ENCODE measurements at regions not wholly inside any gene's neighbourhood (a gene's known extent, or its start where the extent isn't known, plus 50 kb on each side); places are given as distances from the start of the nearest gene placed in this dataset.

DNA sequence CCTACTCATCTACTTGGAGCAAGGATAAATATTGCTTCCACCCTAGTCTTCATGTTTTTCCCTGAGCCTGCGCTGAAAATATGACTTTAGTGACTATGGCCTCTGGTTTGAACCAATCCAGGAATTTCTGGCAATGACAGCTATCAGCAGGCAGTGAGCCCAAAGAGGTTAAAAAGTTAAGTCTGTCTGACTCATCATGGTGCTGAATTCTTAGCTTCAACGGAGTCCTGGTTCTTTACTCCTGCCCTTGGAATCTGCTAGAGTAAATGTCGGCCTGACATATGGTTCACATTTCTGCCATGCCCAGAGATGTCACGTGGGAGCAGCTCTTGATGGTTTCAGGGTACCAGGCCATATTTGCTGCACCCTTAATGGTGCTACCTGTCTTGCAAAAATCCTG, 351.6 kb upstream of the PLXNA2 start:
- Histone ChIP-seq H3K27me3 (no peaks in the 10 kb centered on the region; the same call in none of the 2 replicates), H3K36me3 (no peaks in the 10 kb centered on the region), H3K4me3 (no peak overlapping the region), H3K27ac (no peak overlapping the region), H3K9me3 (replicated peaks) (no peaks in the 10 kb centered on the region), H3K4me1 (no peaks in the 10 kb centered on the region)
- no peak for DNase-seq

- no peaks in the 10 kb centered on the region for H3K4me1 ChIP-seq
- no peak overlapping the region for H3K27ac ChIP-seq
- H3K9me3 ChIP-seq (replicated peaks): no peaks in the 10 kb centered on the region
- H3K4me3 ChIP-seq: no peak overlapping the region
- no peaks in the 10 kb centered on the region; the same call in 1 of the 2 replicates for H3K27me3 ChIP-seq
- no peak for DNase-seq
- no peaks in the 10 kb centered on the region for H3K36me3 ChIP-seq
Measured at GRCh38 chr1:208597571-208597970, 353.4 kb upstream of the PLXNA2 start.

DNA sequence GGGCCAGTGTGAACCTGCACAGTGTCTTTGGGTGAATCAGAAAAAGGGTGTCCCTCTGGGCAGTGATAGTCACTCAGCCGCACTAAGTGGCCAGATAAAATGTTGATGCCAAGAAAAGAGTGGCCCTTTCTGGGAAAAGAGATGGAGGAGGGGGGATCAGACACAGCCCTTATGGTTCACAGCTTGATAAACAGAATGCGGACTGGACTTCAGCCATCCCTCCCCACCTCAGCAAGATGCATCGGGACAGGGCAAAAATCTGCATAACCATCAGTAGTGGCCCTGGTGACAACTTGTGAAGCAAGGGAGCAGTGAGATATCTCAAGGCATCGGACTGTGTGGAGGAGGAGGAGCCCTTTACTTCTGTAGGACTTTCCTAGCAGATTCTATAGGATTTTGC, 353.8 kb upstream of the PLXNA2 start:
- no peak overlapping the region for H3K27ac ChIP-seq
- H3K4me3 ChIP-seq: no peak overlapping the region
- H3K36me3 ChIP-seq: no peaks in the 10 kb centered on the region
- no peaks in the 10 kb centered on the region for H3K9me3 ChIP-seq (replicated peaks)
- no peaks in the 10 kb centered on the region for H3K4me1 ChIP-seq
- H3K27me3 ChIP-seq: no peaks in the 10 kb centered on the region; the same call in 1 of the 2 replicates
- DNase-seq: no peak

GRCh38 chr1:208599063-208599462, 354.9 kb upstream of the PLXNA2 start:
- no peaks in the 10 kb centered on the region for H3K9me3 ChIP-seq (replicated peaks)
- no peaks in the 10 kb centered on the region; the same call in 1 of the 2 replicates for H3K27me3 ChIP-seq
- no peak for DNase-seq
- no peak overlapping the region for H3K27ac ChIP-seq
- no peaks in the 10 kb centered on the region for H3K36me3 ChIP-seq
- H3K4me3 ChIP-seq: no peak overlapping the region
- no peaks in the 10 kb centered on the region for H3K4me1 ChIP-seq

GRCh38 chr1:208600456-208601190, 356.4 kb upstream of the PLXNA2 start:
- H3K36me3 ChIP-seq: no peaks in the 10 kb centered on the region
- no peak overlapping the region for H3K27ac ChIP-seq
- no peaks in the 10 kb centered on the region for H3K9me3 ChIP-seq (replicated peaks)
- H3K27me3 ChIP-seq: no peaks in the 10 kb centered on the region; the same call in 1 of the 2 replicates
- H3K4me3 ChIP-seq: no peak overlapping the region
- no peaks in the 10 kb centered on the region for H3K4me1 ChIP-seq
- no peak for DNase-seq

GRCh38 chr1:208601561-208601960, 357.4 kb upstream of the PLXNA2 start:
- DNase-seq: no peak
- Histone ChIP-seq H3K4me3 (no peak overlapping the region), H3K4me1 (no peaks in the 10 kb centered on the region), H3K27ac (no peak overlapping the region), H3K9me3 (replicated peaks) (no peaks in the 10 kb centered on the region), H3K36me3 (no peaks in the 10 kb centered on the region), H3K27me3 (no peaks in the 10 kb centered on the region; the same call in 1 of the 2 replicates)

- no peaks in the 10 kb centered on the region for H3K36me3 ChIP-seq
- no peak overlapping the region for H3K27ac ChIP-seq
- no peak for DNase-seq
- H3K9me3 ChIP-seq (replicated peaks): no peaks in the 10 kb centered on the region
- no peak overlapping the region for H3K4me3 ChIP-seq
- no peaks in the 10 kb centered on the region for H3K4me1 ChIP-seq
- H3K27me3 ChIP-seq: peaks cover 8% of the 10 kb centered on the region
Measured at GRCh38 chr1:208603721-208604120, 359.5 kb upstream of the PLXNA2 start.

DNA sequence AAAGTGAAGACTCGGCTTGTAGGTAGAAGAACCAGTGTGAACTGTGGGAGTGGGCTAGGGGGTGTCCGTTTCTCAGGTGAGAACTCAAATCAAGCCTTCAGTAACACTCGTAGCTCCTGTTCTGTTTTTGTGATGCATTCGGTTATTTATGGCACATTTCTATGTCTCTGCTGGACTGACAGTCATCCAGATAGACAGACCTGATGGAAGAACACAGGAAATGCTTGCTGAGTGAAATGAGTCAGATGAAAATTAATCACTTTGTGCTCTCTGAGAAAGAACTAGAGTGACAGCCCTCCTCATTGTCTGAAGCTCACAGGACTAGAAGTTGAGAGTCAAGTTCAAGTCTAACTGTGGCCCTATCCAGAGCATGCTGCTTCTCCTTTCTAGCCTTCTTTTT, 360.1 kb upstream of the PLXNA2 start:
- H3K27me3 ChIP-seq: peaks cover 8% of the 10 kb centered on the region
- no peak for DNase-seq
- no peak overlapping the region for H3K27ac ChIP-seq
- H3K4me1 ChIP-seq: no peaks in the 10 kb centered on the region
- H3K36me3 ChIP-seq: no peaks in the 10 kb centered on the region
- no peaks in the 10 kb centered on the region for H3K9me3 ChIP-seq (replicated peaks)
- H3K4me3 ChIP-seq: no peak overlapping the region

DNA sequence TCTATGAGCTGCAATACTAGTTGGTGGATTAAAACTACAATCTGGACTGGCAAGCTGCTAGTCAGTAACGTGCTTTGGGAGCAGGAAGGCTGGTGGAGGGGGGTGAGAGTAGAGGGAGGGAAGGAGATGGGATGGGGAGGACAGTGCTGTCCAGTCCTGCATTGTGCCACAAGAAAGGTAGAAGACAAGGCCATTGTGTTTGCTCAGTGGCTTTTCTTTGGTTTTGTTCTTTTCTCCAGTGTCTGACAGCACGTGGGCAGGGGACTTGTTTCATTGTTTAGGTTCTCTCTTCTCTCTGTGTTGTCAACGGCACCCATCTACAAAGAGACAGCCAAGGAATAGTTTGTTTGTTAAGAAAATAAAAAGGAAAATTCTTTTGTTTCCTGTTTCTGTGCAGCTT, 362.8 kb upstream of the PLXNA2 start:
- Histone ChIP-seq H3K4me3 (no peak overlapping the region), H3K9me3 (replicated peaks) (no peaks in the 10 kb centered on the region), H3K27me3 (peaks cover 8% of the 10 kb centered on the region), H3K36me3 (no peaks in the 10 kb centered on the region), H3K4me1 (no peaks in the 10 kb centered on the region), H3K27ac (no peak overlapping the region)
- no peak for DNase-seq

DNA sequence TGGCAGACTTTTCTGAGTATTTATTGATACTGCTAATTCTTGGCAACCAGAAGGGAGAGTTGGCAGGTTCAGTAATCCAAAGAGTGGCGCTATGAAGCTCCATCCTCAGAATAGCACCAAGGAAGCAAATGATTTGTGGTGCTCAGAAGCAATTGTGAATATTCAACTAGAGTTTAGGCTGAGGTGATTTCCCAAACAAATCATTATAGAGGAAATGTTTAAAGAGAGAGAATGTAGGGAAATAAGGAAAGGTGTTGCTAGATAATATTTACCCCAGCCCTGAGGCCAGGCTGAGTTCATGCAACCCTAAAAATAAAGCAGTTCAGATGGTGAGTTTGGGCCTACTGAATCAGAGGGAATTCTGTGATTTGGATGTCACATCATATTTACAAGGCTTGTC, 363.4 kb upstream of the PLXNA2 start:
- no peak overlapping the region for H3K27ac ChIP-seq
- H3K4me3 ChIP-seq: no peak overlapping the region
- no peaks in the 10 kb centered on the region for H3K9me3 ChIP-seq (replicated peaks)
- DNase-seq: no peak
- no peaks in the 10 kb centered on the region for H3K36me3 ChIP-seq
- H3K27me3 ChIP-seq: peaks cover 8% of the 10 kb centered on the region; the same call in 1 of the 2 replicates
- H3K4me1 ChIP-seq: no peaks in the 10 kb centered on the region

- Histone ChIP-seq H3K36me3 (no peaks in the 10 kb centered on the region), H3K27ac (no peak overlapping the region), H3K27me3 (no peaks in the 10 kb centered on the region; the same call in 1 of the 2 replicates), H3K9me3 (replicated peaks) (0 out of 2 replicates have a peak, but pooled peaks cover 4% of the 10 kb centered on the region), H3K4me1 (no peaks in the 10 kb centered on the region), H3K4me3 (no peak overlapping the region)
- DNase-seq: no peak
Measured at GRCh38 chr1:208614610-208615009, 370.4 kb upstream of the PLXNA2 start.

DNA sequence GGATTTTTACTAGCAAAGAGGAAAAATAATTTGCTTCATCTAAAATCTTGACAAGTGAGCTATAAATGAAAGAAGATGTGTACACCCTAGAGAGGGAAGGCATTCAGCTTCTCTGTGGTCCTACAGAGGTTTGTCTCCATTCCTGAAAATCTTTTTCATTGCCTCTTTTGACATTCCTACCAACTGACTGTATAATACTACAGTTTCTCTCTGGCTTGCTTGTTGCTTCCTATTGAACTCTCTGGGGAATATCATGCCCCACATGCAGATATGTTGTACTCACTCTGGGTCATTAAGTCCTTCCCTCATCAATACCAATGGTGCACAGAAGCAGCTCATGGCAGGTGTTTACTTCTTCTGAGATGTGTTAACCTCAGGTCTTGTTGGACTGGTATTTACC, 371.2 kb upstream of the PLXNA2 start:
- Histone ChIP-seq H3K27me3 (no peaks in the 10 kb centered on the region; the same call in 1 of the 2 replicates), H3K36me3 (no peaks in the 10 kb centered on the region), H3K9me3 (replicated peaks) (0 out of 2 replicates have a peak, but pooled peaks cover 4% of the 10 kb centered on the region), H3K4me3 (no peak overlapping the region), H3K27ac (no peak overlapping the region), H3K4me1 (no peaks in the 10 kb centered on the region)
- DNase-seq: no peak

- Histone ChIP-seq H3K27me3 (no peaks in the 10 kb centered on the region; the same call in 1 of the 2 replicates), H3K4me3 (no peak overlapping the region), H3K27ac (no peak overlapping the region), H3K36me3 (no peaks in the 10 kb centered on the region), H3K9me3 (replicated peaks) (peaks cover 6% of the 10 kb centered on the region; the same call in 1 of the 2 replicates), H3K4me1 (no peaks in the 10 kb centered on the region)
- DNase-seq: no peak
Measured at GRCh38 chr1:208616776-208617175, 372.6 kb upstream of the PLXNA2 start.

- Histone ChIP-seq H3K4me3 (no peak overlapping the region), H3K4me1 (no peaks in the 10 kb centered on the region), H3K27ac (no peak overlapping the region), H3K36me3 (no peaks in the 10 kb centered on the region), H3K27me3 (no peaks in the 10 kb centered on the region), H3K9me3 (replicated peaks) (no peaks in the 10 kb centered on the region; the same call in 1 of the 2 replicates)
- DNase-seq: no peak
Measured at GRCh38 chr1:208628022-208628914, 384.1 kb upstream of the PLXNA2 start.

GRCh38 chr1:208631092-208631491, 386.9 kb upstream of the PLXNA2 start:
- Histone ChIP-seq H3K9me3 (replicated peaks) (no peaks in the 10 kb centered on the region; the same call in 1 of the 2 replicates), H3K27me3 (no peaks in the 10 kb centered on the region), H3K27ac (no peak overlapping the region), H3K36me3 (no peaks in the 10 kb centered on the region), H3K4me3 (no peak overlapping the region), H3K4me1 (no peaks in the 10 kb centered on the region)
- DNase-seq: no peak

All from SJCRH30 (cell line).